GM18867 (cell line): ENCODE measurements at regions not wholly inside any gene's neighbourhood (a gene's known extent, or its start where the extent isn't known, plus 50 kb on each side); places are given as distances from the start of the nearest gene placed in this dataset.
"Not testable (repeated sequence)": the region's sequence is repeated elsewhere in the genome, so short reads cannot be mapped to it uniquely, and the experiment has no call there.

Experiments
- ATAC-seq: cut with Tn5 transposase; IDR thresholded peaks from one replicate; pipeline ENCODE4 v1.9.1; 2021; ENCODE audit warnings: mild to moderate bottlenecking, moderate library complexity; ENCODE audit not compliant: unreplicated experiment

DNA sequence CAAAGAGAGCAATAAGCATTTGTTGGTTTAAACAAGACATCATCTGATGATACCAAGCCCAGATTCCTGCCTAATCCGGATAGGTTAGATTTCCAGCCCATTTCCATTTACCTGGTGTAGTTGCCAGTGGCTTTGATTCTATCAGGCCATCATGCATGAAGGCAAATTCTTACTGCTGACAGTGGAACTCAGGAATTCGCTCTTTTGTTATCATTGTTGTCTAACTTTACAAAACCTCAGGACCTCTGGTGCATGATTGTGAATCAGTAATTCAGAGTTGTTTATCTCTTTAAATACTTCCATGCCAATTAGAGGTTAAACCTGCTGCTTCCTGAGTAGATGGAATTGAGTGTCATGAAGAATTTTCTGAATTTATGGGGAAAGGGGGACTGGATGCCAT is 76.5 kb downstream of the C9orf152 start:
- no peak for ATAC-seq

DNA sequence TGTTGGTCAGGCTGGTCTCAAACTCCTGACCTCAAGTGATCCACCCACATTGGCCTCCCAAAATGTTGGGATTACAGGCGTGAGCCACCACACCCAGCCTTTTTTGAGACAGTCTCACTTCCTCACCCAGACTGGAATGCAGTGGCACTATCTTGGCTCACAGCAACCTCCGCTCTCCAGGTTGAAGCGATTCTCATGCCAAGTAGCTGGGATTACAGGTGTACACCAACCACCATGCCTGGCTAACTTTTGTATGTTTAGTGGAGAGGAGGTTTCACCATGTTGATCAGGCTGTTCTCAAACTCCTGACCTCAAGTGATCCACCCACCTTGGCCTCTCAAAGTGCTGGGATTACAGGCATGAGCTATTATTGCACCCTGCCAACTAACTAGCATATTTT is 75.4 kb downstream of the C9orf152 start:
- not testable (repeated sequence) for ATAC-seq

DNA sequence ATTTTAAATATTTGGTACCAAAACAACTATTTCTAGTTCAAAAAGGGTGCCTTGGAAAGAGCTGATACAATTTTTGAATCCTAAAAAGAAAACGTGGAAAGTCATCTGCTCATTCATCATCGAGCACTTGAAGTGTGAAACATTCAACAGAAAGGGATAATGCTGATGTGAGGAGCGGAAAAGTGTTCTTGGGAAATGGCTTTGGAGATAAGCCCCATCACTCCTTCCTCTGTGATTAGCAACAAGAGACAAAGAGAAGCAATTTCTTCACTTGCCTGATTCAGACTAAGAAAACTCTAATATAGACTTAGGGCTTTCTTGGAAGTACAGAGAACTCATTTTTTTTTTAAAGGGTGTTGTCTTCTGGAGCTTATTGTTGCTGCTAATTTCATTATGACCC is 74.9 kb downstream of the C9orf152 start:
- ATAC-seq = no peak

- no peak for ATAC-seq
Observed at GRCh38 chr9:110133608-110134210, 74.2 kb downstream of the C9orf152 start.

DNA sequence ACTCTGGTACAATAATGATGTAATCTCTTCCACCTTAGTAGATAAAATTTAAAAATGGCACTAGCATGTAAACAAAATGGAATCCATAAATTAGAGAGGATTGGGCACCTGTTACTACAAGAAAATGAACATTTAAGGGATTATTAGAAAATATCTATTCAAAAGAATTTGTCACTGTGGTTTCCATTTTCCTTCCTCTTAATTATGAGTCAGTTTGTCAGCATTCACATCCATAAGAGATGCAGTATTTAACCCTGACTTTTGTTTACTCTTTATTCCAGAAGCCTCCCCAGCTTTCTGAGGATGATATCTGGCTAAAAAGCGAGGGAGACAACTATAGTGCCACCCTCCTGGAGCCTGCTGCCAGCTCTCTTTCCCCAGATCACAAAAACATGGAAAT is 72.1 kb downstream of the C9orf152 start:
- no peak for ATAC-seq

DNA sequence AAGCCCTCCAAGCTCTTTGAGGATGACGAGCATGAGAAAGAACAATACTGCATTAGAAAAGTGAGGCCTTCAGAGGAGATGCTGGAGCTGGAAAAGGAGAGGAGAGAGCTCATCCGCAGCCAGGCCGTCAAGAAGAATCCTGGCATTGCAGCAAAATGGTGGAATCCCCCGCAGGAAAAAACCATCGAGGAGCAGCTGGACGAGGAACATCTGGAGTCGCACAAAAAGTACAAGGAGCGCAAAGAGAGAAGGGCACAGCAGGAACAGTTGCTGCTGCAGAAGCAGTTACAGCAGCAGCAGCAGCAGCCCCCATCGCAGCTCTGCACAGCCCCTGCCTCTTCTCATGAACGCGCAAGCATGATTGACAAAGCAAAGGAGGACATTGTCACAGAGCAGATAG is 71.2 kb downstream of the C9orf152 start:
- ATAC-seq = no peak

- no peak for ATAC-seq
Observed at GRCh38 chr9:110140276-110140675, 67.7 kb downstream of the C9orf152 start.

DNA sequence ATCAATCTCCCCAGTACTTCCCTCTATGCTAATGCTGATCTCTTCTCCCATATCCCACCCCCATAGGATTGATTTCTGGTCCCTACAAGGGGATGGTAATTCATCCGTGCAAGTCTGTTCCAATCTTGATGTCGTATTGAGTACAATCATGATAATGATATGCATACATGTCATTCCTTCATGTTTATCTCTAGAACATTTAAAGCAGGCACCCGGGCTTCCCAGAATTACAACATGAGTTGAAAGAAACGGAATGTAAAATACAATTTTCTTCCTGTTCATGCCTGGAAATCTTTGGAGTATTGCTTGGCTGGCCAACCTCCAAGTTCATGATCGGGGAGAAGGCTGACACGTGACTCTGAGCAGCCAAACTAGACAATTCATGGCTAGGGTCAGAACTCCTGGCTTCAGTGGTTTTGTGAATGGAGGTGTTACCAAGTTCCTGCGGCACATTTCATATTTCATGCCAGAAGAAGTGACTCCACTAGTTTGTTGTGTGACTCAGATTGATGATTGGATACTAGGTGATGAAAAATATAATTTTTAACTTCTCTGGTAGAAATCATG is 66.6 kb downstream of the C9orf152 start:
- no peak for ATAC-seq

DNA sequence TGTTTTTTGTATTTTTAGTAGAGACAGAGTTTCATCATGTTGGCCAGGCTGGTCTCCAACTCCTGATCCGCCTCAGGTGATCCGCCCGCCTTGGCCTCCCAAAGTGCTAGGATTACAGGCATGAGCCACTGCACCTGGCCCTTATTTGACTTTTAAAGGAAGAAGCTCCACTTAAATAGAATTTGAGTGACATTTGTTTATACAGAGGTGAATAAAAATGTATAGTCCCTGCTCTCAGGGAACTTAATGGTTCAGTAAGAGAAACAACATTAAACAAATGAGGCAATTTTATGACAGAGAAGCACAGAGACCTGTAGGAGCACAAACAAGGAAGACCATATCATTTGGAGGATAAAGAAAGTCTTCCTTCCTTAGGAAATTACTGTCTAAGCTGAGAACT is 65.7 kb downstream of the C9orf152 start:
- ATAC-seq = no peak

GRCh38 chr9:110142868-110143481 is 65.0 kb downstream of the C9orf152 start:
- ATAC-seq = no peak

DNA sequence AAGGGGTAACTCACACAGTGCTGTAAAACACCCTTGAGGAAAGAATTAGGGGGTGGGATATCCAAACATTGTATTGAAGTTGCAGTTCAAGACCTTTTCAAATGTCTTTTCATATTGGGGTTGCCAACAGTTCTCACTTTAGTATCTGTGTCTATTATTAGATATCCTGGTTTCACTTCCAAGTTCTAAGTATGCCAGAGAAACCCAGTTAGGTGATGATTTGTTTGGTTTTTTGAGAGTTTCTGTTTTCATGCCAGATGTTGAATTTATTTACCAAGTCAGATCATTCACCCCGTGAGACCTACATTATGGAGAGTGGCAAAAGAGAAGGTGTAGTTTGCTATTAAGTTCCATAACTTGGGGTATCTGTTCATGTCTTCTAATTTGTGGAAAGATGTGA is 64.5 kb downstream of the C9orf152 start:
- ATAC-seq = peak; percentile 50

DNA sequence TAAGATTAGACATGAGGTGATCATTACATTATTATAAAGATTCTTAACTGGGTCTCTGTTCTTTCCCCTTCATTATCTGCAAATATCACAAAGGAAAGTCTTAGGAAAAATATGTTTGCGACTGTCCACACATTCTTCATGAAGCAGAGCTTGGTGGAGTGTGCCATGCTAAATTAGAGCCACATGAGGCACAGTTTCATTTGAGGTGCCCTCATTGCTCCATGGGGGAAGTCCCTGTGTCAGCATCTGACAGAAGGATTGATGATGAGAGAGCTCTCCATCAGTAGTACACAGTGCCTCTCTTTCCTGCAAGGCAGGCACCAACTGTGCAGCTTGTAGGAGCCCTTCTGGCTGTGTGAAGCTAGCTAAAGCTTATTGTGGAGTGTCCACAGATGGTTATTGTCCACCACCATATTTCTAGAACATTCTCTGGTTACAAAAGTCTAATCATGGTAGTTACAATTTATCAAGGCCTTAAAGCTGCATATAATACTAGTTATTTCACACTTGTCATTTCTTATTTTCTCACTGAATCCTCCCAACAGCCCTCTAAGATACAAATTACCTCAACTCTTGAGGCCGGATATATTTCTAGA is 63.9 kb downstream of the C9orf152 start:
- ATAC-seq = peak; percentile 73

DNA sequence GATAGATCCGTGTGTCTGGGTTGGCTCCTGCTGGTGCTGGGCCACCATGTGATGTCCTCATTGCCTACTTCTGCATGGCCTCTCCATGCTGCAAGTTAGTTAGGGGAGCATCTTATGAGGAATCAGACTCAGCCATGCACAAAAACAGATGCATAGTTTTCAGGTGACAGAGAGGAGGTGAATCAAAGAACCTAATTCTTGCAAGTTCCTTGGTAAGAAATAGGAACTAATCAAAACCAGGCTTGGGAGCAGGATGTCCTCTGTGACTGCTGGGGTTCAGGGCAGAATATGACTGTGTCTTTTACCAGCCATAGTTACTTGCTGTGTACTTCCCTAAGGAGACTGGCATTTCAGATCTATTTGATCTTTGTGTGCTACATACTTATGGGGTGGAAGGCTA is 61.6 kb downstream of the C9orf152 start:
- ATAC-seq = no peak

- peak; percentile 72 for ATAC-seq
Observed at GRCh38 chr9:110148384-110148783, 59.6 kb downstream of the C9orf152 start.

DNA sequence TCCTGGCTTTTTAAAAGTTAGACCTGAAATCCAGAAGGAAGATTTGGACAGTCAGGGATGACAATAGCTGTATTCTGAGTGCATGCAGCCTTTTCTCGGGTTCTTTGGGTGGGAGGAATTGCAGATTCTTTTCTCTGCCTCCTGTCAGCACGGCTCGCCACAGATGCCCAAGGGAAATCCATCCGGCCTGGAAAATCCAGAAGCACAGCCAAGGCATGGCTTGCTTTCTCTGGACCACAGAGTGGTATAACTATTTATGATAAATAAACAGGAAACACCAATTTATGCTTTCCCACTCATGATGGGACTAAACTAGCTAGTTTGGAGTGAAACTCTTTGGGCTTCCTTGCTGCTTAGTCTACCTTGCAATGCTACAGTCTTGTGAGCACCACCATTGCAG is 59.1 kb downstream of the C9orf152 start:
- no peak for ATAC-seq
